WTC11 (cell line): ENCODE measurements at regions not wholly inside any gene's neighbourhood (a gene's known extent, or its start where the extent isn't known, plus 50 kb on each side); places are given as distances from the start of the nearest gene placed in this dataset.

Experiments
- ATAC-seq: fragments of 200-7000 bp; cut with Tn5 transposase; 2 replicates; pipeline ENCODE4 v1.10.0; 2021; ENCODE audit warnings: mild to moderate bottlenecking, moderate library complexity
- CTCF ChIA-PET: fragments of 300-600 bp; sonication (Branson Sonifier 250); formaldehyde crosslinking; loops from one replicate; lab custom pipeline; 2021; ENCODE audit warnings: antibody characterized with exemption; lab: Charles Lee
- POLR2A ChIA-PET: fragments of 350-600 bp; sonication (Branson Sonifier 250); formaldehyde crosslinking; loops from one replicate; lab custom pipeline; 2021; ENCODE audit warnings: antibody characterized with exemption; lab: Charles Lee
- DNase-seq: peaks from one replicate; pipeline ENCODE4 v3.0.0; 2021; ENCODE audit warnings: low spot score
- H3K27ac Mint-ChIP-seq: 2 replicates; pipeline ENCODE4 v1.8.0; 2021; ENCODE audit warnings: mixed read lengths
- H3K27me3 Mint-ChIP-seq: 2 replicates; pipeline ENCODE4 v1.8.0; 2021; ENCODE audit warnings: low read depth, mild to moderate bottlenecking, moderate library complexity, mixed read lengths
- H3K36me3 Mint-ChIP-seq: 2 replicates; pipeline ENCODE4 v1.8.0; 2021; ENCODE audit warnings: mixed read lengths
- H3K4me1 Mint-ChIP-seq: 2 replicates; pipeline ENCODE4 v1.8.0; 2022; ENCODE audit warnings: mixed read lengths
- H3K4me3 Mint-ChIP-seq: 2 replicates; pipeline ENCODE4 v1.8.0; 2021; ENCODE audit warnings: mild to moderate bottlenecking, moderate library complexity, mixed read lengths
- H3K9me3 Mint-ChIP-seq: 2 replicates; pipeline ENCODE4 v1.8.0; 2021; ENCODE audit warnings: mixed read lengths
- CREB1 ChIP-seq: sonication (generic); formaldehyde crosslinking; IDR thresholded peaks from 2 replicates; pipeline ENCODE4 v1.8.0; 2023; ENCODE audit warnings: mild to moderate bottlenecking, missing genetic modification reagents
- GRHL2 ChIP-seq: fragments of 250-450 bp; sonication (Bioruptor Pico); IDR thresholded peaks from 2 replicates; pipeline ENCODE4 v1.8.0; 2022; ENCODE audit warnings: mild to moderate bottlenecking, moderate library complexity; ENCODE audit not compliant: insufficient replicate concordance, severe bottlenecking
- JUN ChIP-seq: sonication (generic); formaldehyde crosslinking; IDR thresholded peaks from 2 replicates; pipeline ENCODE4 v1.8.0; 2023; ENCODE audit warnings: mild to moderate bottlenecking, missing genetic modification reagents
- MYBL2 ChIP-seq: sonication (generic); formaldehyde crosslinking; IDR thresholded peaks from 2 replicates; pipeline ENCODE4 v1.8.1; 2023; ENCODE audit warnings: mild to moderate bottlenecking, moderate library complexity, missing genetic modification reagents
- NFATC4 ChIP-seq: fragments of 250-450 bp; sonication (Bioruptor Pico); IDR thresholded peaks from 2 replicates; pipeline ENCODE4 v1.9.0; 2021; ENCODE audit warnings: mild to moderate bottlenecking
- NR1H2 ChIP-seq: sonication (generic); formaldehyde crosslinking; IDR thresholded peaks from 2 replicates; pipeline ENCODE4 v1.9.0; 2021; ENCODE audit warnings: mild to moderate bottlenecking, moderate library complexity, missing genetic modification reagents
- OVOL2 ChIP-seq: fragments of 250-450 bp; sonication (Bioruptor Pico); IDR thresholded peaks from 2 replicates; pipeline ENCODE4 v1.9.0; 2021; ENCODE audit warnings: mild to moderate bottlenecking, borderline replicate concordance
- RELA ChIP-seq: sonication (generic); formaldehyde crosslinking; IDR thresholded peaks from 2 replicates; pipeline ENCODE4 v1.8.1; 2022; ENCODE audit warnings: missing genetic modification reagents, mild to moderate bottlenecking, borderline replicate concordance
- SMAD3 ChIP-seq: sonication (generic); formaldehyde crosslinking; IDR thresholded peaks from 2 replicates; pipeline ENCODE4 v1.8.0; 2022; ENCODE audit warnings: missing genetic modification reagents, mild to moderate bottlenecking, borderline replicate concordance
- SOX15 ChIP-seq: fragments of 250-450 bp; sonication (Bioruptor Pico); IDR thresholded peaks from 2 replicates; pipeline ENCODE4 v1.9.0; 2021; ENCODE audit warnings: mild to moderate bottlenecking
- TCF7 ChIP-seq: sonication (generic); formaldehyde crosslinking; IDR thresholded peaks from 2 replicates; pipeline ENCODE4 v1.8.0; 2022; ENCODE audit warnings: mild to moderate bottlenecking, low read depth, missing genetic modification reagents, moderate library complexity
- ZNF121 ChIP-seq: sonication (generic); formaldehyde crosslinking; IDR thresholded peaks from 2 replicates; pipeline ENCODE4 v1.8.0; 2023; ENCODE audit warnings: missing genetic modification reagents
- ZNF423 ChIP-seq: fragments of 250-450 bp; sonication (Bioruptor Pico); IDR thresholded peaks from 2 replicates; pipeline ENCODE4 v2.1.2; 2022; ENCODE audit warnings: mild to moderate bottlenecking, moderate library complexity
- TF ChIP-seq, protein P1 (sequence below): sonication (generic); formaldehyde crosslinking; IDR thresholded peaks from 2 replicates; pipeline ENCODE4 v1.8.0; 2023; ENCODE audit warnings: missing genetic modification reagents, mild to moderate bottlenecking, borderline replicate concordance
- TF ChIP-seq, protein P2 (sequence below): sonication (generic); formaldehyde crosslinking; IDR thresholded peaks from 2 replicates; pipeline ENCODE4 v1.8.0; 2022; ENCODE audit warnings: mild to moderate bottlenecking, missing genetic modification reagents
- TF ChIP-seq, protein P3 (sequence below): sonication (generic); formaldehyde crosslinking; IDR thresholded peaks from 2 replicates; pipeline ENCODE4 v1.8.1; 2023; ENCODE audit warnings: mild to moderate bottlenecking, missing genetic modification reagents, borderline replicate concordance
- TF ChIP-seq, protein P4 (sequence below): sonication (generic); formaldehyde crosslinking; IDR thresholded peaks from 2 replicates; pipeline ENCODE4 v1.8.1; 2023; ENCODE audit warnings: mild to moderate bottlenecking, missing genetic modification reagents, moderate library complexity
- TF ChIP-seq, protein P5 (sequence below): sonication (generic); formaldehyde crosslinking; IDR thresholded peaks from 2 replicates; pipeline ENCODE4 v1.8.1; 2022; ENCODE audit warnings: mild to moderate bottlenecking, moderate library complexity, missing genetic modification reagents
- TF ChIP-seq, protein P6 (sequence below): fragments of 250-450 bp; sonication (Bioruptor Pico); IDR thresholded peaks from 2 replicates; pipeline ENCODE4 v2.1.2; 2022; ENCODE audit warnings: mild to moderate bottlenecking, moderate library complexity
- TF ChIP-seq, protein P7 (sequence below): sonication (generic); formaldehyde crosslinking; IDR thresholded peaks from 2 replicates; pipeline ENCODE4 v1.8.0; 2022; ENCODE audit warnings: mild to moderate bottlenecking, missing genetic modification reagents
- TF ChIP-seq, protein P8 (sequence below): sonication (generic); formaldehyde crosslinking; conservative IDR thresholded peaks from 2 replicates; pipeline ENCODE4 v1.8.1; 2023; ENCODE audit warnings: mild to moderate bottlenecking, low read depth, missing genetic modification reagents, moderate library complexity

DNA sequence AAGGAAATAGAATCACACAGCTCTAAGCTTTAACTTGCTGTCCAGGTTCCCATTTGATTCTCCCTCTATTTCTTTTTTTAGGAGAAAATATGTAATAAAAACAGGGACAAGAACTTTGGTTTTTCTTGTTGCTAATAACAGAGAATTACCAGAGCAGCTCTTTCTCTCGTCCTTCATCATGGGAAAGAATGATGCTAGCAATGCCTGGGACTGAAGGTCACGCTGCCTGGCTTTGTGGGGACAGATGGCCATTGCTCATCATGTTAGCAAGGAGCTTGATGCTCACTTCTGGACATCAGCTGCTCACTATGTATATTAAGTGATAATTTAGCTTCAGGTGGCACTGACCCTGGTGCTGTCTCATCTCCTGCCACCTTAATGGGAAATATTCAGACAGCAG is 77.3 kb upstream of the AKT3 start (continued):
- TF ChIP-seq, protein P1, sequence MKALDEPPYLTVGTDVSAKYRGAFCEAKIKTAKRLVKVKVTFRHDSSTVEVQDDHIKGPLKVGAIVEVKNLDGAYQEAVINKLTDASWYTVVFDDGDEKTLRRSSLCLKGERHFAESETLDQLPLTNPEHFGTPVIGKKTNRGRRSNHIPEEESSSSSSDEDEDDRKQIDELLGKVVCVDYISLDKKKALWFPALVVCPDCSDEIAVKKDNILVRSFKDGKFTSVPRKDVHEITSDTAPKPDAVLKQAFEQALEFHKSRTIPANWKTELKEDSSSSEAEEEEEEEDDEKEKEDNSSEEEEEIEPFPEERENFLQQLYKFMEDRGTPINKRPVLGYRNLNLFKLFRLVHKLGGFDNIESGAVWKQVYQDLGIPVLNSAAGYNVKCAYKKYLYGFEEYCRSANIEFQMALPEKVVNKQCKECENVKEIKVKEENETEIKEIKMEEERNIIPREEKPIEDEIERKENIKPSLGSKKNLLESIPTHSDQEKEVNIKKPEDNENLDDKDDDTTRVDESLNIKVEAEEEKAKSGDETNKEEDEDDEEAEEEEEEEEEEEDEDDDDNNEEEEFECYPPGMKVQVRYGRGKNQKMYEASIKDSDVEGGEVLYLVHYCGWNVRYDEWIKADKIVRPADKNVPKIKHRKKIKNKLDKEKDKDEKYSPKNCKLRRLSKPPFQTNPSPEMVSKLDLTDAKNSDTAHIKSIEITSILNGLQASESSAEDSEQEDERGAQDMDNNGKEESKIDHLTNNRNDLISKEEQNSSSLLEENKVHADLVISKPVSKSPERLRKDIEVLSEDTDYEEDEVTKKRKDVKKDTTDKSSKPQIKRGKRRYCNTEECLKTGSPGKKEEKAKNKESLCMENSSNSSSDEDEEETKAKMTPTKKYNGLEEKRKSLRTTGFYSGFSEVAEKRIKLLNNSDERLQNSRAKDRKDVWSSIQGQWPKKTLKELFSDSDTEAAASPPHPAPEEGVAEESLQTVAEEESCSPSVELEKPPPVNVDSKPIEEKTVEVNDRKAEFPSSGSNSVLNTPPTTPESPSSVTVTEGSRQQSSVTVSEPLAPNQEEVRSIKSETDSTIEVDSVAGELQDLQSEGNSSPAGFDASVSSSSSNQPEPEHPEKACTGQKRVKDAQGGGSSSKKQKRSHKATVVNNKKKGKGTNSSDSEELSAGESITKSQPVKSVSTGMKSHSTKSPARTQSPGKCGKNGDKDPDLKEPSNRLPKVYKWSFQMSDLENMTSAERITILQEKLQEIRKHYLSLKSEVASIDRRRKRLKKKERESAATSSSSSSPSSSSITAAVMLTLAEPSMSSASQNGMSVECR (CRISPR knock-in tag): no peak
- TF ChIP-seq, protein P2, sequence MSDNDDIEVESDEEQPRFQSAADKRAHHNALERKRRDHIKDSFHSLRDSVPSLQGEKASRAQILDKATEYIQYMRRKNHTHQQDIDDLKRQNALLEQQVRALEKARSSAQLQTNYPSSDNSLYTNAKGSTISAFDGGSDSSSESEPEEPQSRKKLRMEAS (CRISPR knock-in tag): no peak
- TF ChIP-seq CREB1 (CRISPR knock-in tag): no peak
- TF ChIP-seq, protein P3, sequence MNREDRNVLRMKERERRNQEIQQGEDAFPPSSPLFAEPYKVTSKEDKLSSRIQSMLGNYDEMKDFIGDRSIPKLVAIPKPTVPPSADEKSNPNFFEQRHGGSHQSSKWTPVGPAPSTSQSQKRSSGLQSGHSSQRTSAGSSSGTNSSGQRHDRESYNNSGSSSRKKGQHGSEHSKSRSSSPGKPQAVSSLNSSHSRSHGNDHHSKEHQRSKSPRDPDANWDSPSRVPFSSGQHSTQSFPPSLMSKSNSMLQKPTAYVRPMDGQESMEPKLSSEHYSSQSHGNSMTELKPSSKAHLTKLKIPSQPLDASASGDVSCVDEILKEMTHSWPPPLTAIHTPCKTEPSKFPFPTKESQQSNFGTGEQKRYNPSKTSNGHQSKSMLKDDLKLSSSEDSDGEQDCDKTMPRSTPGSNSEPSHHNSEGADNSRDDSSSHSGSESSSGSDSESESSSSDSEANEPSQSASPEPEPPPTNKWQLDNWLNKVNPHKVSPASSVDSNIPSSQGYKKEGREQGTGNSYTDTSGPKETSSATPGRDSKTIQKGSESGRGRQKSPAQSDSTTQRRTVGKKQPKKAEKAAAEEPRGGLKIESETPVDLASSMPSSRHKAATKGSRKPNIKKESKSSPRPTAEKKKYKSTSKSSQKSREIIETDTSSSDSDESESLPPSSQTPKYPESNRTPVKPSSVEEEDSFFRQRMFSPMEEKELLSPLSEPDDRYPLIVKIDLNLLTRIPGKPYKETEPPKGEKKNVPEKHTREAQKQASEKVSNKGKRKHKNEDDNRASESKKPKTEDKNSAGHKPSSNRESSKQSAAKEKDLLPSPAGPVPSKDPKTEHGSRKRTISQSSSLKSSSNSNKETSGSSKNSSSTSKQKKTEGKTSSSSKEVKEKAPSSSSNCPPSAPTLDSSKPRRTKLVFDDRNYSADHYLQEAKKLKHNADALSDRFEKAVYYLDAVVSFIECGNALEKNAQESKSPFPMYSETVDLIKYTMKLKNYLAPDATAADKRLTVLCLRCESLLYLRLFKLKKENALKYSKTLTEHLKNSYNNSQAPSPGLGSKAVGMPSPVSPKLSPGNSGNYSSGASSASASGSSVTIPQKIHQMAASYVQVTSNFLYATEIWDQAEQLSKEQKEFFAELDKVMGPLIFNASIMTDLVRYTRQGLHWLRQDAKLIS: no peak
- no peak for TF ChIP-seq ZNF423
- TF ChIP-seq MYBL2 (CRISPR knock-in tag): no peak
- TF ChIP-seq, protein P4, sequence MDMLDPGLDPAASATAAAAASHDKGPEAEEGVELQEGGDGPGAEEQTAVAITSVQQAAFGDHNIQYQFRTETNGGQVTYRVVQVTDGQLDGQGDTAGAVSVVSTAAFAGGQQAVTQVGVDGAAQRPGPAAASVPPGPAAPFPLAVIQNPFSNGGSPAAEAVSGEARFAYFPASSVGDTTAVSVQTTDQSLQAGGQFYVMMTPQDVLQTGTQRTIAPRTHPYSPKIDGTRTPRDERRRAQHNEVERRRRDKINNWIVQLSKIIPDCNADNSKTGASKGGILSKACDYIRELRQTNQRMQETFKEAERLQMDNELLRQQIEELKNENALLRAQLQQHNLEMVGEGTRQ (CRISPR knock-in tag): no peak
- TF ChIP-seq, protein P5, sequence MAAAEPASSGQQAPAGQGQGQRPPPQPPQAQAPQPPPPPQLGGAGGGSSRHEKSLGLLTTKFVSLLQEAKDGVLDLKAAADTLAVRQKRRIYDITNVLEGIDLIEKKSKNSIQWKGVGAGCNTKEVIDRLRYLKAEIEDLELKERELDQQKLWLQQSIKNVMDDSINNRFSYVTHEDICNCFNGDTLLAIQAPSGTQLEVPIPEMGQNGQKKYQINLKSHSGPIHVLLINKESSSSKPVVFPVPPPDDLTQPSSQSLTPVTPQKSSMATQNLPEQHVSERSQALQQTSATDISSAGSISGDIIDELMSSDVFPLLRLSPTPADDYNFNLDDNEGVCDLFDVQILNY (CRISPR knock-in tag): no peak
- TF ChIP-seq RELA (CRISPR knock-in tag): no peak
- TF ChIP-seq NR1H2 (CRISPR knock-in tag): no peak

DNA sequence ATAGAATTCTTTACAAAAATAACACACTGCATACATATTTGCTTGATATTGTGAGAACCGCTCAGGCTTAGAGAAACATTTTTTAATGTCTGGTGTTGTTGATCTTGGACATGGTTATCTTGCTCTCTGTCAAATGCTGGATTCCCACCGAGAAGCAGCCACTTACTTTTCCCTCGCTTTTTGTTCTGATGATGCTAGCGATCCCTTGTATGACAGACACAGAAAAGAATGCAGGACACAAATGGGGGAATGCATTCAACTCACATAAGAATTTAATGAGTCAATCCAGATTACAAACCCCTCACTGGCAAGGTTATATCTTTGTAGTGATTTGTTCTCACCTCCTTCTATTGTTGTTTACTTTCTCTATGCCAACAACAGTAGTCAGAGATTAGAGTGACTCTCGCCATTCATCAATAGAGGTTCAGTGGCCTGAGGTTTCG is 76.8 kb upstream of the AKT3 start:
- ChIA-PET POLR2A (no interaction called here), CTCF (interaction anchor here (1.5 kb wide), 1 partner anchor 20 kb away, joined by 3 read pairs; no protein-coding TSS in a partner anchor)
- no peak for ATAC-seq
- H3K9me3 Mint-ChIP-seq: peaks cover 4% of the 10 kb centered on the region; the same call in 1 of the 2 replicates
- no peaks in the 10 kb centered on the region for H3K36me3 Mint-ChIP-seq
- no peak overlapping the region for H3K4me3 Mint-ChIP-seq
- DNase-seq: no peak
- 0 out of 2 replicates have a peak, but pooled peaks cover 2% of the 10 kb centered on the region for H3K27me3 Mint-ChIP-seq
- peaks cover 40% of the 10 kb centered on the region for H3K4me1 Mint-ChIP-seq
- H3K27ac Mint-ChIP-seq: no peak overlapping the region
- TF ChIP-seq JUN (CRISPR knock-in tag): no peak
- no peak for TF ChIP-seq TCF7 (CRISPR knock-in tag)
- no peak for TF ChIP-seq NFATC4 (CRISPR knock-in tag)
- TF ChIP-seq SOX15: no peak
- TF ChIP-seq, protein P6, sequence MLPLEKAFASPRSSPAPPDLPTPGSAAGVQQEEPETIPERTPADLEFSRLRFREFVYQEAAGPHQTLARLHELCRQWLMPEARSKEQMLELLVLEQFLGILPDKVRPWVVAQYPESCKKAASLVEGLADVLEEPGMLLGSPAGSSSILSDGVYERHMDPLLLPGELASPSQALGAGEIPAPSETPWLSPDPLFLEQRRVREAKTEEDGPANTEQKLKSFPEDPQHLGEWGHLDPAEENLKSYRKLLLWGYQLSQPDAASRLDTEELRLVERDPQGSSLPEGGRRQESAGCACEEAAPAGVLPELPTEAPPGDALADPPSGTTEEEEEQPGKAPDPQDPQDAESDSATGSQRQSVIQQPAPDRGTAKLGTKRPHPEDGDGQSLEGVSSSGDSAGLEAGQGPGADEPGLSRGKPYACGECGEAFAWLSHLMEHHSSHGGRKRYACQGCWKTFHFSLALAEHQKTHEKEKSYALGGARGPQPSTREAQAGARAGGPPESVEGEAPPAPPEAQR (CRISPR knock-in tag): no peak
- TF ChIP-seq OVOL2 (CRISPR knock-in tag): no peak
- TF ChIP-seq, protein P7, sequence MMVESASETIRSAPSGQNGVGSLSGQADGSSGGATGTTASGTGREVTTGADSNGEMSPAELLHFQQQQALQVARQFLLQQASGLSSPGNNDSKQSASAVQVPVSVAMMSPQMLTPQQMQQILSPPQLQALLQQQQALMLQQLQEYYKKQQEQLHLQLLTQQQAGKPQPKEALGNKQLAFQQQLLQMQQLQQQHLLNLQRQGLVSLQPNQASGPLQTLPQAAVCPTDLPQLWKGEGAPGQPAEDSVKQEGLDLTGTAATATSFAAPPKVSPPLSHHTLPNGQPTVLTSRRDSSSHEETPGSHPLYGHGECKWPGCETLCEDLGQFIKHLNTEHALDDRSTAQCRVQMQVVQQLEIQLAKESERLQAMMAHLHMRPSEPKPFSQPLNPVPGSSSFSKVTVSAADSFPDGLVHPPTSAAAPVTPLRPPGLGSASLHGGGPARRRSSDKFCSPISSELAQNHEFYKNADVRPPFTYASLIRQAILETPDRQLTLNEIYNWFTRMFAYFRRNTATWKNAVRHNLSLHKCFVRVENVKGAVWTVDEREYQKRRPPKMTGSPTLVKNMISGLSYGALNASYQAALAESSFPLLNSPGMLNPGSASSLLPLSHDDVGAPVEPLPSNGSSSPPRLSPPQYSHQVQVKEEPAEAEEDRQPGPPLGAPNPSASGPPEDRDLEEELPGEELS (CRISPR knock-in tag): no peak
- TF ChIP-seq SMAD3: no peak
- TF ChIP-seq ZNF121 (CRISPR knock-in tag): no peak
- TF ChIP-seq GRHL2: no peak
- TF ChIP-seq, protein P8, sequence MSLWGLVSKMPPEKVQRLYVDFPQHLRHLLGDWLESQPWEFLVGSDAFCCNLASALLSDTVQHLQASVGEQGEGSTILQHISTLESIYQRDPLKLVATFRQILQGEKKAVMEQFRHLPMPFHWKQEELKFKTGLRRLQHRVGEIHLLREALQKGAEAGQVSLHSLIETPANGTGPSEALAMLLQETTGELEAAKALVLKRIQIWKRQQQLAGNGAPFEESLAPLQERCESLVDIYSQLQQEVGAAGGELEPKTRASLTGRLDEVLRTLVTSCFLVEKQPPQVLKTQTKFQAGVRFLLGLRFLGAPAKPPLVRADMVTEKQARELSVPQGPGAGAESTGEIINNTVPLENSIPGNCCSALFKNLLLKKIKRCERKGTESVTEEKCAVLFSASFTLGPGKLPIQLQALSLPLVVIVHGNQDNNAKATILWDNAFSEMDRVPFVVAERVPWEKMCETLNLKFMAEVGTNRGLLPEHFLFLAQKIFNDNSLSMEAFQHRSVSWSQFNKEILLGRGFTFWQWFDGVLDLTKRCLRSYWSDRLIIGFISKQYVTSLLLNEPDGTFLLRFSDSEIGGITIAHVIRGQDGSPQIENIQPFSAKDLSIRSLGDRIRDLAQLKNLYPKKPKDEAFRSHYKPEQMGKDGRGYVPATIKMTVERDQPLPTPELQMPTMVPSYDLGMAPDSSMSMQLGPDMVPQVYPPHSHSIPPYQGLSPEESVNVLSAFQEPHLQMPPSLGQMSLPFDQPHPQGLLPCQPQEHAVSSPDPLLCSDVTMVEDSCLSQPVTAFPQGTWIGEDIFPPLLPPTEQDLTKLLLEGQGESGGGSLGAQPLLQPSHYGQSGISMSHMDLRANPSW (CRISPR knock-in tag): no peak
